ENCODE measurements at regions not wholly inside any gene's neighbourhood (a gene's known extent, or its start where the extent isn't known, plus 50 kb on each side); places are given as distances from the start of the nearest gene placed in this dataset.

GRCh38 chr16:77591347-77591746 is 131.0 kb upstream of the NUDT7 start:
- no peak for TF ChIP-seq POLR2A (IDR thresholded peaks at IDR 0.05)
- TF ChIP-seq, protein P1, sequence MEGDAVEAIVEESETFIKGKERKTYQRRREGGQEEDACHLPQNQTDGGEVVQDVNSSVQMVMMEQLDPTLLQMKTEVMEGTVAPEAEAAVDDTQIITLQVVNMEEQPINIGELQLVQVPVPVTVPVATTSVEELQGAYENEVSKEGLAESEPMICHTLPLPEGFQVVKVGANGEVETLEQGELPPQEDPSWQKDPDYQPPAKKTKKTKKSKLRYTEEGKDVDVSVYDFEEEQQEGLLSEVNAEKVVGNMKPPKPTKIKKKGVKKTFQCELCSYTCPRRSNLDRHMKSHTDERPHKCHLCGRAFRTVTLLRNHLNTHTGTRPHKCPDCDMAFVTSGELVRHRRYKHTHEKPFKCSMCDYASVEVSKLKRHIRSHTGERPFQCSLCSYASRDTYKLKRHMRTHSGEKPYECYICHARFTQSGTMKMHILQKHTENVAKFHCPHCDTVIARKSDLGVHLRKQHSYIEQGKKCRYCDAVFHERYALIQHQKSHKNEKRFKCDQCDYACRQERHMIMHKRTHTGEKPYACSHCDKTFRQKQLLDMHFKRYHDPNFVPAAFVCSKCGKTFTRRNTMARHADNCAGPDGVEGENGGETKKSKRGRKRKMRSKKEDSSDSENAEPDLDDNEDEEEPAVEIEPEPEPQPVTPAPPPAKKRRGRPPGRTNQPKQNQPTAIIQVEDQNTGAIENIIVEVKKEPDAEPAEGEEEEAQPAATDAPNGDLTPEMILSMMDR (IDR thresholded peaks at IDR 0.05), result no peak
- TF ChIP-seq POLR2AphosphoS5 (IDR thresholded peaks at IDR 0.05), result no peak
- TF ChIP-seq EP300 (IDR thresholded peaks at IDR 0.05; ENCODE audit: low read depth), result no peak

Data from transverse colon (tissue), 4 donors.